ENCODE measurements at regions not wholly inside any gene's neighbourhood (a gene's known extent, or its start where the extent isn't known, plus 50 kb on each side); places are given as distances from the start of the nearest gene placed in this dataset.
"Not testable (repeated sequence)": the region's sequence is repeated elsewhere in the genome, so short reads cannot be mapped to it uniquely, and the experiment has no call there.

DNA sequence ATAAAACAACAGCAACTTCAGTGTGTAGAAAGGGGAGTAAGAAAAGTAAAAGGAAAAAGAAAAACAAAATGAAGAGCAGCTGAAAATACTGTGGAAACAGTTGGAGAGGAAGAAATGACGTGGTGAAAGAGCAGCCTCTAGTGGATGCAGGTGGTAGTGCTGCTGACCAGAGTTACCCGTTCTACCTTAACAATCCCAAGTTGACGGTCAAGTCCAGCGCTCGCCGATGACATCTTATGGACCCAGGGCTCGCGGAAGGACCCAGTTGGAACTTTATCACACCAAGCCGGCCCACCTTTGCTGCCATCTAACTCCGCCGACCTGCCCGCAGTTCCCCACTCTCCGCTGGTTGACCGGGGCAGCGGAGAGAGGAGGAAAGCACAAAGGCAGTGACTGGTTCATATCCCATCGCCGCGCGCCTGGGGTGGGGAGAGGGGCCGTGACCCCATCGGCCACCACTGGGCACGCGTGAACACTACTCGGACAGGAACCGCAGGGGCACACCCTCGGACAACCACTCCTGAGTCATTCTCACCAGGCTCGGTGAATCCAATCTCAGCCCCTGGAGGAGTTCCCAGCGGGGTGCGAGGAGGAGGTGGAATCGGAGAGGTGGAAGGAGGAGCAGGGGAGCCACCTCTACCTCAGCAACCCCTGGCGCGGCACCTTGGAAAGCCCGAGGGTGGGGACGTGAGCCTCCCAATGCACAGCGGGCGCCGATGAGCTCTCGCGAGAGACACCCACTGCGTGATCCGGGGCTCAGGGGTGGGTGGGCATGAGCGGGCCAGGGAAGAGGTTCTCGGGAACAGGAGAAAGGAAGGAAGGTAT, 300.7 kb downstream of the CDY2B start:
- TF ChIP-seq, protein P1, sequence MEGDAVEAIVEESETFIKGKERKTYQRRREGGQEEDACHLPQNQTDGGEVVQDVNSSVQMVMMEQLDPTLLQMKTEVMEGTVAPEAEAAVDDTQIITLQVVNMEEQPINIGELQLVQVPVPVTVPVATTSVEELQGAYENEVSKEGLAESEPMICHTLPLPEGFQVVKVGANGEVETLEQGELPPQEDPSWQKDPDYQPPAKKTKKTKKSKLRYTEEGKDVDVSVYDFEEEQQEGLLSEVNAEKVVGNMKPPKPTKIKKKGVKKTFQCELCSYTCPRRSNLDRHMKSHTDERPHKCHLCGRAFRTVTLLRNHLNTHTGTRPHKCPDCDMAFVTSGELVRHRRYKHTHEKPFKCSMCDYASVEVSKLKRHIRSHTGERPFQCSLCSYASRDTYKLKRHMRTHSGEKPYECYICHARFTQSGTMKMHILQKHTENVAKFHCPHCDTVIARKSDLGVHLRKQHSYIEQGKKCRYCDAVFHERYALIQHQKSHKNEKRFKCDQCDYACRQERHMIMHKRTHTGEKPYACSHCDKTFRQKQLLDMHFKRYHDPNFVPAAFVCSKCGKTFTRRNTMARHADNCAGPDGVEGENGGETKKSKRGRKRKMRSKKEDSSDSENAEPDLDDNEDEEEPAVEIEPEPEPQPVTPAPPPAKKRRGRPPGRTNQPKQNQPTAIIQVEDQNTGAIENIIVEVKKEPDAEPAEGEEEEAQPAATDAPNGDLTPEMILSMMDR (IDR thresholded peaks at IDR 0.05) = not testable (repeated sequence)
- not testable (repeated sequence) for TF ChIP-seq POLR2A (IDR thresholded peaks at IDR 0.05)
